MM.1S (cell line): ENCODE measurements at regions not wholly inside any gene's neighbourhood (a gene's known extent, or its start where the extent isn't known, plus 50 kb on each side); places are given as distances from the start of the nearest gene placed in this dataset.

ENCODE experiments used
- EZH2 ChIP-seq: fragments of 300-600 bp; sonication (generic); optimal IDR thresholded peaks from 2 replicates; pipeline ENCODE3; 2017; ENCODE audit warnings: low read depth, mild to moderate bottlenecking, antibody characterized with exemption, low read length, mixed read lengths
- EZH2phosphoT487 ChIP-seq: fragments of 300-600 bp; sonication (generic); IDR thresholded peaks from 2 replicates; pipeline ENCODE4 v1.6.1; 2018; ENCODE audit warnings: antibody characterized with exemption, low read length
- TF ChIP-seq, protein P1 (sequence below): fragments of 300-600 bp; sonication (generic); IDR thresholded peaks from 2 replicates; pipeline ENCODE4 v1.5.1; 2016; ENCODE audit warnings: antibody characterized with exemption, low read length, mixed read lengths

DNA sequence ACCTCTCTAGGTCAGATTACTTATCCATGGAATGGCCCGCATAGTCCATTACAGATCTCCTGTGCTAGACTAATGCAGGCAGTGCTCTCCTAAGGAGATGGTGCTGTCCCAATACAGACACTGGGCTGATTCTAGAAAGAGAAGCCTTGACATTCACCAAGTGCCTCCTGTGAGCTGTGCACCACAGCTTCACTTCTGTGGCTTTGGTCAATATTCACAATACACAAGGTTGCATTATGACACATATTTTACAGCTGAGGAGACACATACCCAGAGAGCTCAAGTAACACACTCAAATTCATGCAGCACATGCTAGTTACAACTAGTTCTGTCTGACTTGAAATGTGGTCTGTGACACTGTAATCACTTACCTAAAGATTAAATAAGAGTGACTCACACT, 59.4 kb upstream of the LRRC8B start:
- TF ChIP-seq, protein P1, sequence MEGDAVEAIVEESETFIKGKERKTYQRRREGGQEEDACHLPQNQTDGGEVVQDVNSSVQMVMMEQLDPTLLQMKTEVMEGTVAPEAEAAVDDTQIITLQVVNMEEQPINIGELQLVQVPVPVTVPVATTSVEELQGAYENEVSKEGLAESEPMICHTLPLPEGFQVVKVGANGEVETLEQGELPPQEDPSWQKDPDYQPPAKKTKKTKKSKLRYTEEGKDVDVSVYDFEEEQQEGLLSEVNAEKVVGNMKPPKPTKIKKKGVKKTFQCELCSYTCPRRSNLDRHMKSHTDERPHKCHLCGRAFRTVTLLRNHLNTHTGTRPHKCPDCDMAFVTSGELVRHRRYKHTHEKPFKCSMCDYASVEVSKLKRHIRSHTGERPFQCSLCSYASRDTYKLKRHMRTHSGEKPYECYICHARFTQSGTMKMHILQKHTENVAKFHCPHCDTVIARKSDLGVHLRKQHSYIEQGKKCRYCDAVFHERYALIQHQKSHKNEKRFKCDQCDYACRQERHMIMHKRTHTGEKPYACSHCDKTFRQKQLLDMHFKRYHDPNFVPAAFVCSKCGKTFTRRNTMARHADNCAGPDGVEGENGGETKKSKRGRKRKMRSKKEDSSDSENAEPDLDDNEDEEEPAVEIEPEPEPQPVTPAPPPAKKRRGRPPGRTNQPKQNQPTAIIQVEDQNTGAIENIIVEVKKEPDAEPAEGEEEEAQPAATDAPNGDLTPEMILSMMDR: no peak
- no peak for TF ChIP-seq EZH2phosphoT487
- no peak for TF ChIP-seq EZH2
